ENCODE measurements at regions not wholly inside any gene's neighbourhood (a gene's known extent, or its start where the extent isn't known, plus 50 kb on each side); places are given as distances from the start of the nearest gene placed in this dataset.

- Mint-ChIP-seq H3K27me3 (no peaks in the 10 kb centered on the region), H3K9me3 (no peaks in the 10 kb centered on the region), H3K4me1 (ENCODE audit: low read depth) (no peaks in the 10 kb centered on the region), H3K36me3 (ENCODE audit: low read depth) (no peaks in the 10 kb centered on the region), H3K4me3 (no peak overlapping the region), H3K27ac (no peak overlapping the region)
- intact Hi-C loops (cut with micrococcal nuclease) = no loop called here
Measured at GRCh38 chr3:24952388-24952787, 457.7 kb upstream of the THRB start.

- Mint-ChIP-seq H3K4me1 (ENCODE audit: low read depth) (no peaks in the 10 kb centered on the region), H3K27ac (no peak overlapping the region), H3K9me3 (no peaks in the 10 kb centered on the region), H3K27me3 (no peaks in the 10 kb centered on the region), H3K36me3 (ENCODE audit: low read depth) (no peaks in the 10 kb centered on the region), H3K4me3 (no peak overlapping the region)
- intact Hi-C loops (cut with micrococcal nuclease) = no loop called here
Measured at GRCh38 chr3:24953060-24953771, 458.6 kb upstream of the THRB start.

GRCh38 chr3:24956613-24957012 lies 462.0 kb upstream of the THRB start:
- H3K4me3 Mint-ChIP-seq = no peak overlapping the region
- H3K27ac Mint-ChIP-seq = no peak overlapping the region
- H3K9me3 Mint-ChIP-seq = no peaks in the 10 kb centered on the region
- intact Hi-C loops (cut with micrococcal nuclease) = no loop called here
- no peaks in the 10 kb centered on the region for H3K27me3 Mint-ChIP-seq
- H3K36me3 Mint-ChIP-seq (ENCODE audit: low read depth) = no peaks in the 10 kb centered on the region
- H3K4me1 Mint-ChIP-seq (ENCODE audit: low read depth) = no peaks in the 10 kb centered on the region

GRCh38 chr3:24958271-24958670 lies 463.6 kb upstream of the THRB start:
- Mint-ChIP-seq H3K4me3 (no peak overlapping the region), H3K27ac (no peak overlapping the region), H3K27me3 (no peaks in the 10 kb centered on the region), H3K4me1 (ENCODE audit: low read depth) (no peaks in the 10 kb centered on the region), H3K36me3 (ENCODE audit: low read depth) (no peaks in the 10 kb centered on the region), H3K9me3 (no peaks in the 10 kb centered on the region)
- intact Hi-C loops (cut with micrococcal nuclease) = no loop called here

- intact Hi-C loops (cut with micrococcal nuclease) = no loop called here
- Mint-ChIP-seq H3K36me3 (ENCODE audit: low read depth) (no peaks in the 10 kb centered on the region), H3K4me1 (ENCODE audit: low read depth) (no peaks in the 10 kb centered on the region), H3K27me3 (no peaks in the 10 kb centered on the region), H3K4me3 (no peak overlapping the region), H3K27ac (no peak overlapping the region), H3K9me3 (no peaks in the 10 kb centered on the region)
Measured at GRCh38 chr3:24958910-24959447, 464.3 kb upstream of the THRB start.

- Mint-ChIP-seq H3K27me3 (no peaks in the 10 kb centered on the region), H3K27ac (no peak overlapping the region), H3K9me3 (no peaks in the 10 kb centered on the region), H3K36me3 (ENCODE audit: low read depth) (no peaks in the 10 kb centered on the region), H3K4me3 (no peak overlapping the region), H3K4me1 (ENCODE audit: low read depth) (no peaks in the 10 kb centered on the region)
- intact Hi-C loops (cut with micrococcal nuclease) = no loop called here
Measured at GRCh38 chr3:24963762-24964625, 464.1 kb upstream of the RARB start.

GRCh38 chr3:24965706-24966385 lies 462.2 kb upstream of the RARB start:
- H3K27ac Mint-ChIP-seq = no peak overlapping the region
- no peaks in the 10 kb centered on the region for H3K4me1 Mint-ChIP-seq (ENCODE audit: low read depth)
- intact Hi-C loops (cut with micrococcal nuclease) = no loop called here
- H3K27me3 Mint-ChIP-seq = no peaks in the 10 kb centered on the region
- no peaks in the 10 kb centered on the region for H3K9me3 Mint-ChIP-seq
- no peaks in the 10 kb centered on the region for H3K36me3 Mint-ChIP-seq (ENCODE audit: low read depth)
- H3K4me3 Mint-ChIP-seq = no peak overlapping the region

- no peaks in the 10 kb centered on the region for H3K36me3 Mint-ChIP-seq (ENCODE audit: low read depth)
- no peaks in the 10 kb centered on the region for H3K4me1 Mint-ChIP-seq (ENCODE audit: low read depth)
- no peaks in the 10 kb centered on the region for H3K27me3 Mint-ChIP-seq
- no peaks in the 10 kb centered on the region for H3K9me3 Mint-ChIP-seq
- intact Hi-C loops (cut with micrococcal nuclease) = no loop called here
- no peak overlapping the region for H3K4me3 Mint-ChIP-seq
- H3K27ac Mint-ChIP-seq = no peak overlapping the region
Measured at GRCh38 chr3:24968036-24968435, 460.0 kb upstream of the RARB start.

GRCh38 chr3:24972491-24972890 lies 455.6 kb upstream of the RARB start:
- Mint-ChIP-seq H3K36me3 (ENCODE audit: low read depth) (no peaks in the 10 kb centered on the region), H3K4me1 (ENCODE audit: low read depth) (no peaks in the 10 kb centered on the region), H3K27me3 (no peaks in the 10 kb centered on the region), H3K9me3 (no peaks in the 10 kb centered on the region), H3K4me3 (no peak overlapping the region), H3K27ac (no peak overlapping the region)
- intact Hi-C loops (cut with micrococcal nuclease) = no loop called here

- Mint-ChIP-seq H3K9me3 (peaks cover 29% of the 10 kb centered on the region), H3K27ac (no peak overlapping the region), H3K36me3 (ENCODE audit: low read depth) (no peaks in the 10 kb centered on the region), H3K27me3 (no peaks in the 10 kb centered on the region), H3K4me1 (ENCODE audit: low read depth) (no peaks in the 10 kb centered on the region), H3K4me3 (no peak overlapping the region)
- intact Hi-C loops (cut with micrococcal nuclease) = no loop called here
Measured at GRCh38 chr3:24981309-24981708, 446.8 kb upstream of the RARB start.

GRCh38 chr3:24981924-24982323 lies 446.1 kb upstream of the RARB start:
- Mint-ChIP-seq H3K27me3 (no peaks in the 10 kb centered on the region), H3K27ac (no peak overlapping the region), H3K36me3 (ENCODE audit: low read depth) (no peaks in the 10 kb centered on the region), H3K9me3 (peaks cover 29% of the 10 kb centered on the region), H3K4me3 (no peak overlapping the region), H3K4me1 (ENCODE audit: low read depth) (no peaks in the 10 kb centered on the region)
- intact Hi-C loops (cut with micrococcal nuclease) = no loop called here

- peaks cover 1% of the 10 kb centered on the region for H3K9me3 Mint-ChIP-seq
- no peaks in the 10 kb centered on the region for H3K36me3 Mint-ChIP-seq (ENCODE audit: low read depth)
- no peak overlapping the region for H3K27ac Mint-ChIP-seq
- intact Hi-C loops (cut with micrococcal nuclease) = no loop called here
- no peaks in the 10 kb centered on the region for H3K27me3 Mint-ChIP-seq
- H3K4me1 Mint-ChIP-seq (ENCODE audit: low read depth) = no peaks in the 10 kb centered on the region
- H3K4me3 Mint-ChIP-seq = no peak overlapping the region
Measured at GRCh38 chr3:24985668-24986067, 442.4 kb upstream of the RARB start.

GRCh38 chr3:24986612-24987011 lies 441.5 kb upstream of the RARB start:
- no peaks in the 10 kb centered on the region for H3K4me1 Mint-ChIP-seq (ENCODE audit: low read depth)
- intact Hi-C loops (cut with micrococcal nuclease) = no loop called here
- no peak overlapping the region for H3K4me3 Mint-ChIP-seq
- H3K27ac Mint-ChIP-seq = no peak overlapping the region
- H3K27me3 Mint-ChIP-seq = no peaks in the 10 kb centered on the region
- H3K36me3 Mint-ChIP-seq (ENCODE audit: low read depth) = no peaks in the 10 kb centered on the region
- H3K9me3 Mint-ChIP-seq = peaks cover 3% of the 10 kb centered on the region

GRCh38 chr3:24999357-24999756 lies 428.7 kb upstream of the RARB start:
- Mint-ChIP-seq H3K36me3 (ENCODE audit: low read depth) (no peaks in the 10 kb centered on the region), H3K27me3 (no peaks in the 10 kb centered on the region), H3K4me3 (no peak overlapping the region), H3K9me3 (peaks cover 13% of the 10 kb centered on the region), H3K27ac (no peak overlapping the region), H3K4me1 (ENCODE audit: low read depth) (no peaks in the 10 kb centered on the region)
- intact Hi-C loops (cut with micrococcal nuclease) = no loop called here

Measured in dendritic cell treated with granulocyte-macrophage colony-stimulating factor and Interleukin-4, amounts not matched to agents 40 ng/mL and 50 ng/mL, for 4 days (primary cell).